Naive thymus-derived CD8-positive, alpha-beta T cell (primary cell): ENCODE measurements at regions not wholly inside any gene's neighbourhood (a gene's known extent, or its start where the extent isn't known, plus 50 kb on each side); places are given as distances from the start of the nearest gene placed in this dataset.

Experiments
- ATAC-seq, 2 donors: fragments of 150-1000 bp; cut with Tn5 transposase in 1 of 2; sonication (Bioruptor Pico), chemical (Tn5 transposase) in 1 of 2; 1 replicate in 1 of 2; 2 replicates in 1 of 2; pipeline ENCODE4 v1.10.0; 2021; ENCODE audit warnings: mild to moderate bottlenecking in 2 of 2, moderate library complexity in 2 of 2
- POLR2A ChIA-PET: fragments of 350-600 bp; sonication (Branson Sonifier 250); formaldehyde crosslinking; loops from one replicate; lab custom pipeline; 2021; ENCODE audit warnings: antibody characterized with exemption; lab: Charles Lee
- DNase-seq, 10 donors: peaks; one replicate each; pipeline versions ENCODE4 v3.0.0 to v3.0.0-alpha.2; 2020 to 2022
- H3K27ac Mint-ChIP-seq, 10 donors: one replicate each; pipeline ENCODE4 v1.8.0; 2020 to 2022; ENCODE audit warnings: mild to moderate bottlenecking in 10 of 10, mixed read lengths in 10 of 10, moderate library complexity in 4 of 10, inconsistent platforms in 1 of 10
- H3K27me3 Mint-ChIP-seq, 5 donors: one replicate each; pipeline ENCODE4 v1.8.0; 2021 to 2022; ENCODE audit warnings: mixed read lengths in 5 of 5
- H3K36me3 Mint-ChIP-seq, 3 donors: one replicate each; pipeline ENCODE4 v1.8.0; 2020 to 2022; ENCODE audit warnings: mixed read lengths in 3 of 3, mild to moderate bottlenecking in 2 of 3, inconsistent platforms in 1 of 3
- H3K4me1 Mint-ChIP-seq, 4 donors: one replicate each; pipeline ENCODE4 v1.8.0; 2021 to 2022; ENCODE audit warnings: mixed read lengths in 4 of 4
- H3K4me3 Mint-ChIP-seq, 10 donors: one replicate each; pipeline ENCODE4 v1.8.0; 2020 to 2022; ENCODE audit warnings: mild to moderate bottlenecking in 10 of 10, mixed read lengths in 10 of 10, moderate library complexity in 6 of 10, inconsistent platforms in 1 of 10
- H3K9me3 Mint-ChIP-seq, 9 donors: one replicate each; pipeline ENCODE4 v1.8.0; 2020 to 2022; ENCODE audit warnings: mixed read lengths in 9 of 9, mild to moderate bottlenecking in 3 of 9, inconsistent platforms in 1 of 9, moderate library complexity in 1 of 9

GRCh38 chr11:23723861-23724260 is 773.0 kb upstream of the LUZP2 start:
- ATAC-seq: no peak
- no peak overlapping the region for H3K4me3 Mint-ChIP-seq
- no peak for DNase-seq
- H3K27ac Mint-ChIP-seq: no peak overlapping the region
- POLR2A ChIA-PET: no interaction called here
- peaks cover 0 to 10% (median 3%) of the 10 kb centered on the region in 9 donors for H3K9me3 Mint-ChIP-seq
- no peaks in the 10 kb centered on the region for H3K36me3 Mint-ChIP-seq
- H3K4me1 Mint-ChIP-seq: no peaks in the 10 kb centered on the region
- H3K27me3 Mint-ChIP-seq: no peaks in the 10 kb centered on the region

- H3K36me3 Mint-ChIP-seq: no peaks in the 10 kb centered on the region
- no peak overlapping the region for H3K27ac Mint-ChIP-seq
- ATAC-seq (no peak), DNase-seq (no peak)
- POLR2A ChIA-PET: no interaction called here
- peaks cover 0 to 10% (median under 1%) of the 10 kb centered on the region in 9 donors for H3K9me3 Mint-ChIP-seq
- no peaks in the 10 kb centered on the region for H3K4me1 Mint-ChIP-seq
- no peak overlapping the region for H3K4me3 Mint-ChIP-seq
- no peaks in the 10 kb centered on the region for H3K27me3 Mint-ChIP-seq
These were observed 771.1 kb upstream of the LUZP2 start for GRCh38 chr11:23725752-23726151.

- Mint-ChIP-seq H3K36me3 (no peaks in the 10 kb centered on the region), H3K9me3 (peaks cover 0 to 10% (median 2%) of the 10 kb centered on the region in 9 donors), H3K27ac (no peak overlapping the region), H3K4me1 (no peaks in the 10 kb centered on the region), H3K4me3 (no peak overlapping the region), H3K27me3 (no peaks in the 10 kb centered on the region)
- POLR2A ChIA-PET: no interaction called here
- DNase-seq (no peak), ATAC-seq (no peak)
These were observed 769.5 kb upstream of the LUZP2 start for GRCh38 chr11:23727387-23727786.

- Mint-ChIP-seq H3K27me3 (no peaks in the 10 kb centered on the region), H3K4me3 (no peak overlapping the region), H3K9me3 (peaks cover 0 to 10% (median 4%) of the 10 kb centered on the region in 9 donors), H3K27ac (no peak overlapping the region), H3K36me3 (no peaks in the 10 kb centered on the region), H3K4me1 (no peaks in the 10 kb centered on the region)
- ATAC-seq: no peak
- no peak for DNase-seq
- POLR2A ChIA-PET: no interaction called here
These were observed 769.1 kb upstream of the LUZP2 start for GRCh38 chr11:23727794-23728193.

- no peak overlapping the region for H3K4me3 Mint-ChIP-seq
- H3K27me3 Mint-ChIP-seq: no peaks in the 10 kb centered on the region
- ATAC-seq: no peak
- no peaks in the 10 kb centered on the region for H3K4me1 Mint-ChIP-seq
- DNase-seq: no peak
- no peaks in the 10 kb centered on the region for H3K36me3 Mint-ChIP-seq
- peaks cover 0 to 11% (median 4%) of the 10 kb centered on the region in 9 donors for H3K9me3 Mint-ChIP-seq
- H3K27ac Mint-ChIP-seq: no peak overlapping the region
- POLR2A ChIA-PET: no interaction called here
These were observed 767.8 kb upstream of the LUZP2 start for GRCh38 chr11:23729088-23729487.

GRCh38 chr11:23730307-23730998 is 766.4 kb upstream of the LUZP2 start:
- Mint-ChIP-seq H3K36me3 (no peaks in the 10 kb centered on the region), H3K27ac (no peak overlapping the region), H3K4me1 (no peaks in the 10 kb centered on the region), H3K4me3 (no peak overlapping the region), H3K9me3 (peaks cover 1 to 19% (median 10%) of the 10 kb centered on the region in 9 donors), H3K27me3 (no peaks in the 10 kb centered on the region)
- POLR2A ChIA-PET: no interaction called here
- DNase-seq (no peak), ATAC-seq (no peak)

- no peaks in the 10 kb centered on the region for H3K4me1 Mint-ChIP-seq
- no peaks in the 10 kb centered on the region for H3K27me3 Mint-ChIP-seq
- DNase-seq (no peak), ATAC-seq (no peak)
- no peak overlapping the region for H3K27ac Mint-ChIP-seq
- POLR2A ChIA-PET: no interaction called here
- no peaks in the 10 kb centered on the region for H3K36me3 Mint-ChIP-seq
- no peak overlapping the region for H3K4me3 Mint-ChIP-seq
- peaks cover 0 to 19% (median 10%) of the 10 kb centered on the region in 9 donors for H3K9me3 Mint-ChIP-seq
These were observed 764.8 kb upstream of the LUZP2 start for GRCh38 chr11:23732026-23732425.

GRCh38 chr11:23746896-23747295 is 750.0 kb upstream of the LUZP2 start:
- DNase-seq (no peak), ATAC-seq (no peak)
- no peak overlapping the region for H3K27ac Mint-ChIP-seq
- no peaks in the 10 kb centered on the region for H3K36me3 Mint-ChIP-seq
- no peaks in the 10 kb centered on the region for H3K27me3 Mint-ChIP-seq
- no peaks in the 10 kb centered on the region for H3K4me1 Mint-ChIP-seq
- H3K9me3 Mint-ChIP-seq: peaks cover 0 to 19% (median 2%) of the 10 kb centered on the region in 9 donors
- H3K4me3 Mint-ChIP-seq: no peak overlapping the region
- POLR2A ChIA-PET: no interaction called here

GRCh38 chr11:23749762-23750430 is 747.0 kb upstream of the LUZP2 start:
- no peak for DNase-seq
- no peaks in the 10 kb centered on the region for H3K36me3 Mint-ChIP-seq
- H3K27ac Mint-ChIP-seq: no peak overlapping the region
- peaks cover 0 to 19% (median 3%) of the 10 kb centered on the region in 9 donors for H3K9me3 Mint-ChIP-seq
- H3K27me3 Mint-ChIP-seq: no peaks in the 10 kb centered on the region
- H3K4me3 Mint-ChIP-seq: no peak overlapping the region
- ATAC-seq: no peak
- POLR2A ChIA-PET: no interaction called here
- no peaks in the 10 kb centered on the region for H3K4me1 Mint-ChIP-seq

- Mint-ChIP-seq H3K9me3 (peaks cover 0 to 27% (median 3%) of the 10 kb centered on the region in 9 donors), H3K27ac (no peak overlapping the region), H3K36me3 (peaks cover 0 to 3% (median 0%) of the 10 kb centered on the region in 3 donors), H3K4me1 (no peaks in the 10 kb centered on the region), H3K27me3 (no peaks in the 10 kb centered on the region), H3K4me3 (no peak overlapping the region)
- ATAC-seq: no peak
- no peak for DNase-seq
- POLR2A ChIA-PET: no interaction called here
These were observed 745.6 kb upstream of the LUZP2 start for GRCh38 chr11:23751280-23751679.

GRCh38 chr11:23755076-23755475 is 741.8 kb upstream of the LUZP2 start:
- no peak for ATAC-seq
- no peaks in the 10 kb centered on the region for H3K4me1 Mint-ChIP-seq

GRCh38 chr11:23755769-23756168 is 741.1 kb upstream of the LUZP2 start:
- Mint-ChIP-seq H3K27me3 (no peaks in the 10 kb centered on the region), H3K9me3 (peaks cover 0 to 20% (median 2%) of the 10 kb centered on the region in 9 donors), H3K36me3 (peaks cover 0 to 4% (median 0%) of the 10 kb centered on the region in 3 donors), H3K27ac (no peak overlapping the region), H3K4me3 (no peak overlapping the region), H3K4me1 (no peaks in the 10 kb centered on the region)
- no peak for DNase-seq
- no peak for ATAC-seq
- POLR2A ChIA-PET: no interaction called here

More at GRCh38 chr11:23755076-23755475, 741.8 kb upstream of the LUZP2 start:
- no peaks in the 10 kb centered on the region for H3K27me3 Mint-ChIP-seq
- peaks cover 0 to 4% (median 0%) of the 10 kb centered on the region in 3 donors for H3K36me3 Mint-ChIP-seq
- DNase-seq: no peak
- POLR2A ChIA-PET: no interaction called here
- H3K4me3 Mint-ChIP-seq: no peak overlapping the region
- H3K27ac Mint-ChIP-seq: no peak overlapping the region
- H3K9me3 Mint-ChIP-seq: peaks cover 0 to 20% (median 3%) of the 10 kb centered on the region in 9 donors

- POLR2A ChIA-PET: no interaction called here
- no peak for DNase-seq
- no peak for ATAC-seq
These were observed 737.4 kb upstream of the LUZP2 start for GRCh38 chr11:23759489-23759888.

More at GRCh38 chr11:23759489-23759888, 737.4 kb upstream of the LUZP2 start:
- H3K4me3 Mint-ChIP-seq: no peak overlapping the region
- no peak overlapping the region for H3K27ac Mint-ChIP-seq
- no peaks in the 10 kb centered on the region for H3K27me3 Mint-ChIP-seq
- H3K4me1 Mint-ChIP-seq: no peaks in the 10 kb centered on the region
- H3K9me3 Mint-ChIP-seq: peaks cover 0 to 17% (median 4%) of the 10 kb centered on the region in 9 donors
- peaks cover 0 to 4% (median 0%) of the 10 kb centered on the region in 3 donors for H3K36me3 Mint-ChIP-seq
